HS-27A (cell line): ENCODE measurements at regions not wholly inside any gene's neighbourhood (a gene's known extent, or its start where the extent isn't known, plus 50 kb on each side); places are given as distances from the start of the nearest gene placed in this dataset.

Experiments
- DNase-seq: peaks from one replicate; pipeline ENCODE4 v3.0.0-alpha.2; 2012; ENCODE audit warnings: low read depth, missing footprints

DNA sequence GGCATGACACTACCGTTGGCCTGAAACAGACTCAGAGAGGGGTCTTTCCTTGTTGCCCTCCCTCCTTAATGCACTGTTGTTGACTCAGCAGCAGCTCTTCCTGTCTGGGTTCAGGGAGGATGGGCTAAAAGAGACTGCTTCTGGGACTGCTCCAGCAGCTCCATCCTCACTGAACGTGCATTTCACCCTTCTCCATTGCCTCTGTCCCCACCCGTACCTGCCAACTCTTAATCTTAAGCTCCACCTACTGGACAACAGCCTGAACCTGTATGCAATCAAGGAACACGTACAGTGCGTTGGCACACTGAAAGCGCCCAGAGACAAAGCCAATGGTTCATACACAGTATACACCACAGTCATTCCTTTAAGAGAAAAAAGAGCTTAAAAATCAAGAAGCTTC is 230.8 kb upstream of the RAB6C start:
- DNase-seq, result no peak

DNA sequence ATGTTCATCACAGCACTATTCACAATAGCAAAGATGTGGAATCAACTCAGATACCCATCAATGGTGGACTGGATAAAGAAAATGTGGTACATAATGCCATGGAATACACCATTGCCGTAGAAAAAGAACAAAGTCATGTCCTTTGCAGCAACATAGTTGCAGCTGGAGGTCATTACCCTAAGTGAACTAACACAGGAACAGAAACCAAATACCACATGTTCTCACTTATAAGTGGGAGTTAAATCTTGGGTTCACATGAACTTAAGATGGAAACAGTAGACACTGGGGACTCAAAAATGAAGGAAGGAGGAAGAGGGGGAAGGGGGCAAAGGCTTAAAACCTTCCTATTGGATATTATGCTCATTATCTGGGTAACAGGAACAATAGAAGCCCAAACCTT is 228.1 kb upstream of the RAB6C start:
- DNase-seq, result no peak

DNA sequence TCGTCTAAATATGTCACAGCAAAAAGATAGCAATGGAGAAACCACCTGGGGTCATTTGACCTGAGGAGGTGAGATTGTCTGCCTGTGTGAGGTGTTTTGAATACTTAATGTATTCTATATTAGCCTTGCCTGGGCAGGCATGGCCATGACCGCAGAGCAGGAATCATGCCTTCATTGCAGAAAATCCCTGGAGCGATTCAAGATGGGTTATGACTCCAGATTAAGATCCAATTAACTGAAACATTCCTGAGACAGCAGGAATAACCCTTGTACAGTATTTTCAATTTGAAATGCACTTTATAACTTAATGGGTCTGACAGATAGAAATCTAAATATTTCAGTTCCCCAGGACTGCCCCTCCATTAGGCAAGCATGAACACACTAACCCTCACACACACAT is 227.3 kb upstream of the RAB6C start:
- DNase-seq, result no peak

DNA sequence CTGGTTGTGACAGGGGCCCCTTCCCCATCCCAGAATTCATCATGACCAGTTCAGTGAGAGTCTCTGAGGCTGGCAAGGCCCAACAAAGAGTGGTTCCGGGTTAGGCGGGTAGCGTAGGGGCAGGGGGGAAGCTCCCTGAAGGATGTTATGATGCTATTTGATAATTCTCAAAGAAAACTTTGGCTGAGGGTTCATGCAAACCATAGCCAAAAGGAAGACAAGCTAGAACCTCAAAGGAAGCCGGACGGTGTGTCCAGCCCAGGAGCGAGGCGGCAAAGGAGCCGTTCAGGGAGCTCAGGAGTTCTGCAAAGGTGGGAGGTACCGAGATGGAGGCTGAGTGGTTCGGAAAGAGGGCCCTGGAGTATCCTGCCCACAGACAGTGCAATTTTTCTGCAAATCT is 226.8 kb upstream of the RAB6C start:
- no peak for DNase-seq

DNA sequence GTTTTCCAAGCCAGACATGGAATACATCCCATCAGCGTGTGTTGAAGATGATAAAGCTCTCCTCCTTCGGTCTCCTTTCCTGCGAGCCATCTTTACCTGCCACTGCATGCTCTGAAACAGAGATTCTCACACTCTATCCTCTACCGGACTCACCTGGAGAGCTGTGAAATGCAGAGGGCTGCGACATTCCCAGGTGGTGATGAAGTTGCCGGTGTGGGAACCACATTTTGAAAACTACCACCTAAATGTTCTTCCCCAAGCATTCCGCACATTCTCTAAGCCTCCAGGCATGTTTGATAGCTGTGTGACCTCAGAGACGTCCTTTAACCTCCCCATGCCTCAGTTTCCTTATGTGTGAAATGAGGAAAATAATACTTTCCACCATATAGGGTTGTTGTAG is 226.2 kb upstream of the RAB6C start:
- DNase-seq, result no peak

DNA sequence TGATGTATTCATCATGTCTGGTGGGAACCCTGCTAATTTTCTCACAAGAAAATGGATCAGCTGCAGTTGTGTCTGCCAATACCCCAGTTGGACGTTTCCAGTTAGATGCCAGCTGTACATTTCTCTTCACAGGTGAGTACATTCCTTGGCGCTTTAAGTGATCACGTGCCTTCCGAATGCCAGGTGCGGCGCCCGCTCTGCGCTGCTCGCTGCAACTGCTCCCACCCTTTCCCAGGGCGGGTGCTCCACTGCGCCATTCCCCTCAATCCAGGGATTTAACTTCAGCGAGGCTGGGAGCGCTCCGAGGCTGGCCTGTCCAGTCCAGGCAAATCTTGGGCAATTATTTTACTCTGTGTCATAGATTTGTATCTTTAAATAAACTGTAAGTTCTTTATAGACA is 225.0 kb upstream of the RAB6C start:
- DNase-seq, result no peak

DNA sequence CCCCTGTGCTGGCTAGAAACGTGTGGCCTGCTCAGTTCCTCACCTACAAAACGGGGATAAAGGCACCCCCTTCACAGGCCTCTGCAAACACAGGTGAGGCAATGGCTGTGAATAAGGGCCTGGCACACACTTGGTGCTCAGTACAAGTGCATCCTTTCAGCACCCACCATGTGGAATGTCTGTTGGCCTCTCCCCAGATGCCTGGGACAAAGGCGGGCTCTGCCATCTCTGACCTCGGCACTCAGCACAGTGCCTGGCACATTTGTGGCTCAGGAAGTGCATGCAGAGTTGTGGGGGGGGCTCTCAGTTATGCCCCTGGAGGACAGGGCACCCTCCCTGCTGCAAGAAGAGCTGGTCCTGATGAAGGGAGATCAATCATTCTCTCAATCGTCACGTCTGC is 224.6 kb upstream of the RAB6C start:
- no peak for DNase-seq

DNA sequence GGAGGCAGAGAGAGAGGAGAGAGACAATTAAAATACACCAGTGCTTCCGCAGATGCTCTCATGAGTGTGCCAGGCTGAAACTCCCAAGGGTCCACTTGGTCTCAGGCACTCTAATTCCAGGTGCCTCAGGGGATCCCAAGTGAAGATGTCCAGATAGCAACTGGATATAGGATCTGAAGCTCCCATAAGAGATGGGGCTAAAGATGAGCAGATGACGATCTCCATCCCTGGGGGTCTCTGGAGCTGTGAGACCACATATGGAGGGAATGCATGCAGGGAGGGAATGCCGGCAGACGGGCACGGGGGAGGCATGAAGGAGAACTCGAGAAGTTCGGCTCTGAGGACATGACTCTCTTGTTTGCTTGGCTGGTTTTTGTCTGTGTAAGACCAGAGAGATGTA is 223.7 kb upstream of the RAB6C start:
- DNase-seq, result no peak

DNA sequence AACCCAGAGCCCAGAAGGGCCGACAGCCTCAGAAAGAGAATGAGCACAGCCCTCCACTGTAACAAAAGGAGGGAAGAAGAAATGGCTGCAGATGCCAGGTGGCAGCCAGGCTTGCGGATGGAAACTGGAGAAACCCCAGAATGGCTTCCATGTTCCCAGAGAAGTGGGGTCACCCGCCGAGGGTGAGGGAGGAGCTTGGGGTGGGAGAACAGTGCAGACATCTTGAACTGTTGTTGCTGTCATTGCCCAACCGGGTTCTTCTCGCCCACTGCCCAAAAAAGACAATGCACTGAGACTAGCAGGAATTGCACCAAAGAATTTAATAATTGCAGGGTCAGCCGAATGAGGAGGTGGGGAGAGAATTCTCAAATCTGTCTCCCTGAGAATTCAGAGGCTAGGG is 223.2 kb upstream of the RAB6C start:
- DNase-seq, result no peak

DNA sequence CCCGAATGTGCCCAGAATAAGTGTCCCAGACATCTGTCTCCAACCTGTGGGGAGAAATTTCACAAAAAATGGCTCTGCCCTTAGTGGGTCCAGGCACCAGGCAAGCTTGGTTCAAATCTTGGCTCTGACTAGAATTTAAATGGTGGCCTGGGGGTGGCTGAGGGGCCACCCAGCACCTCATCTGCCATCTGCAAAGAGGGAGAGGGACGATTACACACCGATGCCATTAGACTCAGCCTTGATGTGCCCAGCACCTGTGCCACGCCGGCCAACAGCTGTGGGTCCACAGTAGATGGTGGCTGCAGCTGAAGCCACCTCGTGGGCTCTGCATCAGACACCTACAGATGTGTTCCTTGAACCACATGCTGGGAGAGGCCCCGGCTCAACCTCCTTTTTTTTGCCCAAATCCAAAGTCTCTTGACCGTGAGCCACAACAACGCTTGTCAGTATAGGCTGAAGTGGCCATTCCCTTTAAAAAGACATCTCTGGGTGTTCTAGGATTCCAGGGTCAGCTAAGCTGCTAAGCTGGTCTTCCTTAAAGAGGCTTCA is 222.0 kb upstream of the RAB6C start:
- no peak for DNase-seq

DNA sequence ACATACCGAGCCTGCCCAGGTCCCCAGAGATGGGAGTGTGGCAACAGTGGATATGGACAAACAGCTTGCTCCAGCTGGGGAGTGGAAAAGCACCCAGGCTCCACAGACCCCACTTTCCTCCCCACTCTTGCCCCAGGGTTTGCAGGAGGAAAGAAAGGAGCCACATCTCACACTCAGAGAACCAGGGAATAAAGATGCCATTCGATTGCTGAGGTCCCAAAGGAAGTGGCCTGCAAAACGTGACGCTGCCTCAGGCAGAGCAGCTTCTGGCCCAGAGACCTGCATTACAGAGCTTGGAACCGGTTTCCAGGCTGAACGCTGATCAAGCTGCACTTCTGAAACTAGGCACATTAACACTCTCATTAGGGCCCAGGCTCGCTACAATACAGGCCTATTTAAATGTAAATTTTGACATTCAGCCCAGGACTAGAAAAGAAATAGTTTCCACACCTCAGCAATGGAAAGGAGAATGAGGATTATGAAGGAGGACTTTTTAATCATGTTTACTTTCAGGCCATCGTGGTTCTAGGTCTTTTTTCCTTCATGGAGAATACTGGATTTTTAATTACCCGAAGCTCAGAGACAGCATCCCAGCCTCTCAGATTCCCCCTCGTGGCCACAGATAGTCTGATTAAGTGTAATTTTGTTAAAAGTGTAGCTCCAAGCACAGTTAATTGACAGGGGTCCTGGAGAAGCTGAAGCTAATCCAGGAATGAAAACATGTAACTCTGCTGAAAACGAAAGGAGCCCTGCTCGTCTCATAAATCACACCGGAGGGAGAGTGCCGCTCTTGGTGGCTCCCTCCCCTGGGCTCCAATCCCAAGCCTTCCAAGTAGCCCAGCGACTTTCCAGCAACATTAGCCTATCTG is 221.3 kb upstream of the RAB6C start:
- DNase-seq, result no peak

DNA sequence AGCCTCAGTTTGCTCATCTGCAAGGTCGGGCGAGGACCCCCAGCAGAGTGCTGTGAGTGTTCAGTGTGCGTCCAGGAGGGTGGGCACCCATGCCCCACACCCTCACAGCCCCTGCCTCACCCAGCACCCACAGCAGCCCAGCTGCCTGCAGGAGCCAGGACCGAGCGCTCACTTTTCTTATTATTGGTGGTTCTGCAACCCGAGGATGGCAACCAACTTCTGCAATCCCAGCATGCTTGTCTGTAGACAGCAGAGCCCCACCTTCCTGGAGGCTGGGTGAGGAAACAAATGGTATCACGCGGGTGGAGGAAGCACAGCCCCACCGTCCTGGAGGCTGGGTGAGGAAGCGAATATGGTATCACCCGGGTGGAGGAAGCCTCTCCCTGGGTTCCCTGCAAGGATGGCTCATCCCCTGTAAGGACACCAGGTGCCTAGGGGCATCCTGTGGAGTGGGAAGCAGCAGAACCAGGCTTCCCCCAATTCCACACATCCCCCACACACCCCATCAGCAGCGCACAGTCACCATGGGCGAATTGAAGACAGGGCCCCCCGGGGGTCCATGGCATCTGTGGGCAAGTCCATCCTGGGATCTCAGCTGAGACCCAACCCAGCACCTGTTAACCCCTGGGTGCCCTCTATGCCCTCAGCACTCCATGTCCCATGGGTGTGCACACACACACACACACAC is 220.5 kb upstream of the RAB6C start:
- DNase-seq, result no peak

DNA sequence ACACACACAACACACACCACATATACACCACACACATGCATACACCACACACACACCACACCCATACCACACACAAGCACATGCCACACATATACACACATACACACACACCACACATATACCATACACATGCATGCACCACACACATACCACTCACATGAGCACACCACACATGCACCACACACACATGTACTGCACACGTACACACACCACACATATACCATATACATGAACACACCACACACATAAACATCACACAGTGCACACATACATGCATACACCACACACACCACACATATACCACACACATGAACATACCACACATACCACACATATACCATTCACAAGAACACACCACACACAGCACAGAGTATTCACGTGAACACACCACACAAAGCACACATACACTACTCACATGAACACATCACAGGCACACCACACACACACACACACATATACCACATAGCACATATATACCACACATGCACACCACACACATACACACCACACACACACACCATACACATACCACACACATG is 219.9 kb upstream of the RAB6C start:
- no peak for DNase-seq

DNA sequence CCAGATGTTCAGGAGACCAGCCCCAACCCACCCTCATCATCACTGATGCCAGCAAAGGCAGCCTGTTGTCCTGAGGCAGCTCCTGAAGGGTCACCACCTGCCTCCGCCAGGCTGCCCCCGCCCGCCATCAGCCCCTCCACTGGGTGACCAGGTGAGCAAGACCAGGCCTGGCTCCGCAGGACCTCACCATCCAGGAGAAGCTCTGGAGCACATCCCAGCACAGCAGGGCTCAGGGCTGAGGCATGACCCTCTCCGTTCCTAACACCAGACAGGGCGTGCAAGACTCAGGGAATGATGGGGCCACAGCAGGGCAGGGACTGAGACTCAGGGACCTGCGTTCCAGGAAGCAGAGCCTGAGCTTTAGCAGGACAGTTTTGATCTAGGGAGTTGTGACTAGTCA is 218.8 kb upstream of the RAB6C start:
- no peak for DNase-seq

DNA sequence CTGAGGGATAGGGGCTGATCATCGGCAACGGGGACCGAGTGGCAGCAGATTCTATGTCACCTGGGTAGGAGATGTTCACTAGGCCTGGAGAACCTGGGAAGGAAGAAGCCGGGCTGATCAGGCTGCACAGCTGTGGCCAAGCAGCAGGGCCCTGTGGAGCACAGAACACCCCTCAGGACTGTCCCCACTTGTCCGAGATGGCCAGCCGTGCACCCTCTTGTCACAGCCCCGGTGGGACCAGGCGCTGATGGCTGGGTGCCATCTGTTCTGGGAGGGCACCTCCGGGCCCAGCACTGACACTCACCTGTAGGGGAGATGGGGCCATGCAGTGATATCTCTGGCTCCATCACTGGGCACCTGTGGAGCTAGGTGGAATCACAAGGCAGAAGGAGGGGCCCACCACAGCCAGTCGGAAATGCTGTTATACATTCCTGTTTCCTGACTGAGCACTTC is 217.9 kb upstream of the RAB6C start:
- no peak for DNase-seq

DNA sequence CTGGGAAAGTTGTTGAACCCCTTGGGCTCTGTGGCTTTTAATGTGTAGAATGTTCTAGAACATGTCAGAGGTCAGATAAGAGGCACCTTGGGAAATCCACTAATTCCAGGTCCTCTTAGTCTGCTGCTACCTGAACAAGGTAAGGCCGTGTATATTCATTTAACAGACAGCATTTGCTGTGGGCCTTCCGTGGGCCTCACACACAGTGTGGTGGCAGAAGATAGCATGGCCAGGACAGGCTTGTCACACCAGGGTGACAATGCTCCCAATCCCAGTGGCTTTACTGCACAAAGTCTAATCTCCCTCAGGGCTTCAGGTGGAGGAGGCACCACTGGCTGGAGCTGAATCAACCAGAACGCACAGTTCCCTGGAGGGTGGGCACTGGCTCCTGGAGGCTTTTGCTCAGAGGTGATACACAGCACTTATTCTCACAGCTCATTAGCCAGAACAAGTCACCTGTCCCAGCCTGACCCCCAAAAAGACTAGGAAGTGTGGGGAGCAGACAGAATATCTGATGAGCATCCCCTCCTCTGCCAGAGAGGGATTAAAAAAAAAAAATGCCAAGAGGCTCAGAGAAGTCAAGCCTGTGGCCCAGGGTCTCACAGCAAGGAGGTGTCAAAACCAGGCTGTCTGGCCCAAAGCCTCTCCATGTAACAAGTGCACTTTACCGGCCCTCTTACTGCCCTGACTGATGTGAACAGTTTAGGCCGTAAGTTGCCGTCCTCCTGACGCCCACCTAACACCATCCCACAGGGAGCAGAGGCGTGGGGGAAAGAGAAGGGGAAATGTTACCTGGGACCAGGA is 216.9 kb upstream of the RAB6C start:
- DNase-seq, result no peak

DNA sequence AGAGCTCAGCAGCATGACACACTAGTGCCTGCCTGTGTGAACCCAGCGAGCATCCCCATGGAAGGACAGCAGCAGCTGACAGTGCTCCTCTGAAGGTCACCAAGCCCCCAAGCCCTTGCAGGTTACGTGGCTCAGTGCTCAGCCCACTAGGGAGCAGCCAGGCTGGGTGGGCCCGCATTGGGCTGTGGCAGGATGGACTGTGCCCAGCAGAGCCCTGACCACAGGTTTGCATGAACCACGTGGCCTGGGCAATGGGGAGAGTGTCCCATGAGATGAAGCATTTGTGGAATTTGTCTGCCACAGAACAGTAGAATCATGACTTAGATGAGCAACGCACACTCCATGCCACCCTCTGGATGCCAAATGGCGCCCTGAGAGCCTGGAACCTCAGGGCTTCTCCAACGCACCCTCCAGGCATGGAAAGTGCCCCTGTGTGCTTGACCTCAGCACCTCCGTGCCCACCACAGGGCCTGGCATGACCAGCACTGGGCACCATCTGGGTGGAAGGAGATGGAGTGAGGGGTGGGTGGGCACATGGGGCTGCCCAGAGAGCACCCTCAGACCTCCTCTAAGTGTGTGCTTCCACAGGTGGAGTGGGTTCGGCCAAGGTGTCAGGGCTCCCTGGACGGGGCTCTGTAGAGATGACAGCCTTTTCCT is 216.1 kb upstream of the RAB6C start:
- no peak for DNase-seq

DNA sequence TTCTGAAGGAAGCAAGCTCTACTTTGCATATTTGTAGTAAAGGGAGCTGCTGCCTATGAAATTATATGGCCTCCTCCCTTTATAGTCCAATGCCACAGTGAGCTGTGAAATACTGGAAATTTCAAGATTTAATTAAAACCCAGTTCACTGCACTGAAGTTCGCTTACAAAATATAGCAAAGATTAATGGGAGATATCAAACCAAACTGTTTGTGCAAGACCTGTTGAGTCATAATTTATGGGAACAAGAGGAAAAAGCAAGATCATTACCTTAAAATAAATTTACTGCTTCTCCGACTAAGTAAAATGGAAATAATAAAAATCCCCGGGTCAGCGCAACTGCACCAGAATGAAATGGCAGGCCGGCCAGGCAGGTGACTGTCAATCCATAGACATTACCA is 215.5 kb upstream of the RAB6C start:
- DNase-seq, result no peak

DNA sequence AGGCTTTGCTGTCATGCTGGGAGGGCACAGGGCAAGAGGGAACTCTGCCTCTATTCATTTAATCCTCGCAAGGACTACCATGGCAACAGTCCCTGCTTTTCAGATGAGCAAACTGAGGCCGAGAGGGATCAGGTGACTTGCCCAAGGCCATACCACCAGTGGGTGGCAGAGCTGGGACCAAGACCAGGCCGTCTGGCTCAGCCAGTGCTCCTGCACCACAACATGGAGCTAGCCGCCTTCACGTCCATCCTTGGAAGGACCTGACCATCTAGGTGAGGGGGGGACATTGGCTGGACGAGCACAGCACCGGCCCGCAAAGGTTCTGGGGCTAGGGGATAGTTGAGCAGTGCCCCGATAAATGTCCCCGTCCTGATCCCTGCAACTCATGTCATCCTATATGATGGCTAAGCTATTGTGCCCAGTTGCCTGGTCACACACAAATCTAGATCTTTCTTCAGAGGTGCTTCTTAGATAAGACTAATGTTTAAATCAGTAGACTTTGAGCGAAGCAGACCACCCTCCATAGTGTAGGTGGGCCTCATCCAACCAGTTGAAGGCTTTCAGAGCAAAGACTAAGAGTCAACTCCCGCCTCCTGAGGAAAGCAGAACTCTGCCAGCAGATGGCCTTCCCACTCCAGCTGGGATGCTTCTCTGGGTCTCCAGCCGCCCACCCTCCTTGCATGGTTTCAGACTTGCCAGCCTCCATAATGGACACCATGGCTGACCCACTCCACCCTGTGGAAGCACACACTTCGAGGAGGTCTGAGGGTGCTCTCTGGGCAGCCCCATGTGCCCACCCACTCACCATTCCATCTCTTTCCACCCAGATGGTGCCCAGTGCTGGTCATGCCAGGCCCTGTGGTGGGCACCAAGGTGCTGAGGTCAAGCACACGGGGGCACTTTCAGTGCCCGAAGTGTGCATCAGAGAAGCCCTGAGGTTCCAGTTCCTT is 214.8 kb upstream of the RAB6C start:
- DNase-seq, result no peak

DNA sequence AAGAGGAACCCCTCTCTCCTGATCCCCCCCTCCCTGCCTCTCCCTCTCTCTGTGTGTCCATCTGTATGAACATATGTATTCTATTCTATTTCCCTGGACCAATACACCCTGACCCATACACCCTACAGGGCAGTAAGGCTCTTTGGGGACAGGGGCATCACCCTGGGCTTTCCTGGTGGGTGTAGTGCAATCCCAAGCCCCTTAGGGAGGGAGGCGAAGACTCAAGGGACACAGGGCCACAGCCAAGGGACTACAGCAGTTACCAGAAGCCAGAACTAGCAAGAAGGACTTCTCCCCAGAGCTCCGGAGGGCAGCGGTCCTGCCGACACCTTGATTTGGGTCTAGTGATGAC is 214.2 kb upstream of the RAB6C start:
- DNase-seq, result no peak
